ENCODE measurements at regions not wholly inside any gene's neighbourhood (a gene's known extent, or its start where the extent isn't known, plus 50 kb on each side); places are given as distances from the start of the nearest gene placed in this dataset.

- no peak for TF ChIP-seq CTCF (IDR thresholded peaks at IDR 0.05)
- TF ChIP-seq POLR2A (IDR thresholded peaks at IDR 0.05), result no peak
- no peak for TF ChIP-seq EP300 (IDR thresholded peaks at IDR 0.05)
- Histone ChIP-seq H3K4me3 (no peak overlapping the region), H3K27ac (no peak overlapping the region), H3K9me3 (no peaks in the 10 kb centered on the region), H3K27me3 (no peaks in the 10 kb centered on the region), H3K4me1 (ENCODE audit: insufficient read depth) (no peaks in the 10 kb centered on the region), H3K36me3 (no peaks in the 10 kb centered on the region)
- DNase-seq, result no peak
- intact Hi-C loops (cut with DNase I), result no loop called here
- WGBS, 3 donors, result 52 to 78% (median 60%) methylated on average over 1 of the region's 1 CpG
Observed at GRCh38 chr7:84368122-84368521, 173.5 kb upstream of the SEMA3A start.

- no peak overlapping the region for H3K4me3 ChIP-seq
- H3K9me3 ChIP-seq, result no peaks in the 10 kb centered on the region
- no peaks in the 10 kb centered on the region for H3K27me3 ChIP-seq
- H3K4me1 ChIP-seq (ENCODE audit: insufficient read depth), result no peaks in the 10 kb centered on the region
- intact Hi-C loops (cut with DNase I), result no loop called here
- no peak overlapping the region for H3K27ac ChIP-seq
- TF ChIP-seq POLR2A (IDR thresholded peaks at IDR 0.05) (no peak), EP300 (IDR thresholded peaks at IDR 0.05) (no peak), CTCF (IDR thresholded peaks at IDR 0.05) (no peak)
- 14 to 52% (median 20%) methylated on average over 1 of the region's 1 CpG for WGBS, 3 donors
- no peak for DNase-seq
- H3K36me3 ChIP-seq, result no peaks in the 10 kb centered on the region
Observed at GRCh38 chr7:84364708-84365107, 170.1 kb upstream of the SEMA3A start.

- no peaks in the 10 kb centered on the region for H3K4me1 ChIP-seq (ENCODE audit: insufficient read depth)
- no peak for DNase-seq
- no peak overlapping the region for H3K27ac ChIP-seq
- no peak overlapping the region for H3K4me3 ChIP-seq
- no peaks in the 10 kb centered on the region for H3K27me3 ChIP-seq
- TF ChIP-seq EP300 (IDR thresholded peaks at IDR 0.05) (no peak), POLR2A (IDR thresholded peaks at IDR 0.05) (no peak), CTCF (IDR thresholded peaks at IDR 0.05) (no peak)
- H3K36me3 ChIP-seq, result no peaks in the 10 kb centered on the region
- intact Hi-C loops (cut with DNase I), result no loop called here
- H3K9me3 ChIP-seq, result no peaks in the 10 kb centered on the region
Observed at GRCh38 chr7:84363741-84364140, 169.2 kb upstream of the SEMA3A start.

GRCh38 chr7:84362828-84363227 is 168.2 kb upstream of the SEMA3A start:
- Histone ChIP-seq H3K27me3 (no peaks in the 10 kb centered on the region), H3K27ac (no peak overlapping the region), H3K4me3 (no peak overlapping the region), H3K9me3 (no peaks in the 10 kb centered on the region), H3K36me3 (no peaks in the 10 kb centered on the region), H3K4me1 (ENCODE audit: insufficient read depth) (no peaks in the 10 kb centered on the region)
- no peak for DNase-seq
- intact Hi-C loops (cut with DNase I), result no loop called here
- 89 to 95% (median 91%) methylated on average over 1 of the region's 1 CpG for WGBS, 3 donors
- no peak for TF ChIP-seq EP300 (IDR thresholded peaks at IDR 0.05)
- TF ChIP-seq POLR2A (IDR thresholded peaks at IDR 0.05), result no peak
- TF ChIP-seq CTCF (IDR thresholded peaks at IDR 0.05), result no peak

- no peak overlapping the region for H3K27ac ChIP-seq
- TF ChIP-seq EP300 (IDR thresholded peaks at IDR 0.05) (no peak), POLR2A (IDR thresholded peaks at IDR 0.05) (no peak), CTCF (IDR thresholded peaks at IDR 0.05) (no peak)
- H3K27me3 ChIP-seq, result no peaks in the 10 kb centered on the region
- DNase-seq, result no peak
- no peaks in the 10 kb centered on the region for H3K36me3 ChIP-seq
- 82 to 95% (median 84%) methylated on average over 3 of the region's 3 CpGs for WGBS, 3 donors
- H3K4me1 ChIP-seq (ENCODE audit: insufficient read depth), result no peaks in the 10 kb centered on the region
- H3K9me3 ChIP-seq, result no peaks in the 10 kb centered on the region
- intact Hi-C loops (cut with DNase I), result no loop called here
- H3K4me3 ChIP-seq, result no peak overlapping the region
Observed at GRCh38 chr7:84362360-84362759, 167.8 kb upstream of the SEMA3A start.

Measured in ovary (tissue), 7 donors.